Fibroblast of mammary gland (primary cell): ENCODE measurements at regions not wholly inside any gene's neighbourhood (a gene's known extent, or its start where the extent isn't known, plus 50 kb on each side); places are given as distances from the start of the nearest gene placed in this dataset.
A peak's percentile ranks its signal among the peaks of the same experiment; 100 is the strongest.

Source experiments
- DNase-seq: peaks from one replicate; pipeline ENCODE4 v3.0.0-alpha.2; 2010; ENCODE audit warnings: low read depth
- H3K4me3 ChIP-seq: 2 replicates; pipeline ENCODE4 v1.5.1; 2011; ENCODE audit warnings: low read depth, mild to moderate bottlenecking, low read length, moderate library complexity; ENCODE audit not compliant: control insufficient read depth
- TF ChIP-seq, protein P1 (sequence below): conservative IDR thresholded peaks from 2 replicates; pipeline ENCODE4 v1.5.1; 2011; ENCODE audit warnings: low read depth, low read length, inconsistent platforms; ENCODE audit not compliant: control insufficient read depth, insufficient read depth

GRCh38 chr4:15149234-15149838, 147.1 kb downstream of the CPEB2 start:
- TF ChIP-seq, protein P1, sequence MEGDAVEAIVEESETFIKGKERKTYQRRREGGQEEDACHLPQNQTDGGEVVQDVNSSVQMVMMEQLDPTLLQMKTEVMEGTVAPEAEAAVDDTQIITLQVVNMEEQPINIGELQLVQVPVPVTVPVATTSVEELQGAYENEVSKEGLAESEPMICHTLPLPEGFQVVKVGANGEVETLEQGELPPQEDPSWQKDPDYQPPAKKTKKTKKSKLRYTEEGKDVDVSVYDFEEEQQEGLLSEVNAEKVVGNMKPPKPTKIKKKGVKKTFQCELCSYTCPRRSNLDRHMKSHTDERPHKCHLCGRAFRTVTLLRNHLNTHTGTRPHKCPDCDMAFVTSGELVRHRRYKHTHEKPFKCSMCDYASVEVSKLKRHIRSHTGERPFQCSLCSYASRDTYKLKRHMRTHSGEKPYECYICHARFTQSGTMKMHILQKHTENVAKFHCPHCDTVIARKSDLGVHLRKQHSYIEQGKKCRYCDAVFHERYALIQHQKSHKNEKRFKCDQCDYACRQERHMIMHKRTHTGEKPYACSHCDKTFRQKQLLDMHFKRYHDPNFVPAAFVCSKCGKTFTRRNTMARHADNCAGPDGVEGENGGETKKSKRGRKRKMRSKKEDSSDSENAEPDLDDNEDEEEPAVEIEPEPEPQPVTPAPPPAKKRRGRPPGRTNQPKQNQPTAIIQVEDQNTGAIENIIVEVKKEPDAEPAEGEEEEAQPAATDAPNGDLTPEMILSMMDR = no peak
- H3K4me3 ChIP-seq = no peak overlapping the region
- DNase-seq = peak; percentile 38

- TF ChIP-seq, protein P1 = no peak
- no peak overlapping the region for H3K4me3 ChIP-seq
These were observed 147.7 kb downstream of the CPEB2 start for GRCh38 chr4:15149839-15150592.

GRCh38 chr4:15150631-15151030, 148.3 kb downstream of the CPEB2 start:
- no peak for DNase-seq
- TF ChIP-seq, protein P1 = no peak
- no peak overlapping the region for H3K4me3 ChIP-seq

More at GRCh38 chr4:15149839-15150592, 147.7 kb downstream of the CPEB2 start:
- peak; percentile 76 for DNase-seq

DNA sequence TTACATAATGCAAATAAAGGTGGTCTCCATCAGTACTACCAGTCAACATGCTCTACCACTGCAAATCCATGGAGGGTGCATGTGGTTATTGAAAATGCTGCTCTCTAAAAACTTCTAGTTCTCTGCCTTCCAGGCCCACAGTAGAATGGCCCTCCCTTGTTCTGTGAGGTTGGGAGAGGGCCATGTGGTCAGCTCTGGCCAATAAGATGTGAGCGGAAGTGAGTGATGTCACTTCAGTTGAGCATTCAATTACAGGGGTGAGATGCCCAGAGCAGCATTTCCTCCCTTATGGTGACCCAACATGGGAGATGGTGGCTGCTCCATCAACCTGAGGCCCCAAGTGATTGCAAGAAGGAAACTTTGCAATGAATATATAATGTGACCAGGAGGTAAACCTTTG, 148.8 kb downstream of the CPEB2 start:
- DNase-seq = no peak
- TF ChIP-seq, protein P1 = no peak

DNA sequence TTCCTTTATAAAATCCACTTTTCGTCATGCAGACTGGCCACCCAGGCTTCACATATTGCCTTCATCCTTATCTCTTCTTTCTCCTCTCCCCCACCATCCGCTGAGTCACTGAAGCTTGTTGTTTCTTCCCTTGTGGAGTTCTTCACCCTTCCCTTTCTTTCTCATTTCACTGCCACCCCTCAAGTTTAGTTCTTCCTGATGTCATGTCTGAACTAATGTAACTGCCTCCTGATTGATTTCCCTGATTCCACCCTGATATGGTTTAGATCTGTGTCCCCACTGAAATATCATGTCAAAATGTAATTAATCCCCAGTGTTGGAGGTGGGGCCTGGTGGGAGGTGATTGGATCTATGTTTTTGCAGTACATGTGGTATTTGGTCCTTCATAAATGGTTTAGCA, 151.4 kb downstream of the CPEB2 start:
- no peak for DNase-seq
- TF ChIP-seq, protein P1 = no peak
- no peak overlapping the region for H3K4me3 ChIP-seq

More for the DNA sequence above, 148.8 kb downstream of the CPEB2 start:
- H3K4me3 ChIP-seq = no peak overlapping the region

GRCh38 chr4:15158406-15159091, 156.3 kb downstream of the CPEB2 start:
- TF ChIP-seq, protein P1 = no peak
- no peak overlapping the region for H3K4me3 ChIP-seq
- DNase-seq = no peak
